Anterior cingulate cortex (tissue), 58 donors: ENCODE measurements at regions not wholly inside any gene's neighbourhood (a gene's known extent, or its start where the extent isn't known, plus 50 kb on each side); places are given as distances from the start of the nearest gene placed in this dataset.

Experiments used
- DNase-seq, 58 donors: peaks; one replicate each; lab custom pipeline; 2025; lab: John Stamatoyannopoulos, UW

DNA sequence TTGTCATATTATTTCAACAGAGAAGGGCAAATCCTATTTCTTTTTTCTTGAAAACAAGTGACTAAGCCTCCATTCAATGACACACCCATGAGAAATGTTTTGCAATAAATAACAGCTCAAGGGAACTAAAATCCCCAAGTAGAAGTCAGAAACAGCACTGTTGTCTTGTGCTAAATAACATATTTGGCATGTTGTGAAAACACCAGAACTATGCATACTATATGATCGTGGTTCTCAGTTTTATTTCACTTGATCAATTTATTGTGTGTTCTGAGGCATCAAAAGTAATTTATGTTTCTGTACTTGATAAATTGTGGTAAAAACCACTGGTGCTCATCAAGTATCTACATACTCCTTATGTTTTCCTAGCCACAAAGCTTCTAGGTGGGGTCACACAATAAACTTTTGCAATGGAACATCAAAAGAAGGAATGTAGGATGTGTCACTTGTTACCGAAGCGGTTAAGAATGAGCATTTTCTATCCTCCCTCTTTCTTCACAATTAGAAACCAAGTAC lies 691.7 kb upstream of the CBLB start:
- DNase-seq, result no peak

DNA sequence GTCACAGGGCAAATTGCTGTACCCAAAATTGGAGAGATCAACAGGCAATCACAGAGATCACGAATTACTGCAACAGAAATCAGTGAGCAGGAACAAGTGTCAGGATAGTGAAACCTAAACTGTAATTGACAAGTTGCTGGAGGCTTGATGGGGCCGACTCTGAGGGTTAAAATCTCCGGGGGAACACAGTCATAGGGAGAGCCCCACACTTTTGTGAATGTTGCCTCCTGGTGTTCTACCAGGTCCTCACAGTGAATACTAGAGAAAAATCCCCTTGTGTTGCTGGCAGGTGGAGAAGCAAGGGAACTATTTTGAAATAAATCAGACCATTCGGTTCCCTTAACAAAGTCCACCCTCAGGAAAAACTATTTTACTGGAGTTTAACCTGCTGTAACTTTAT lies 697.5 kb upstream of the CBLB start:
- DNase-seq, result no peak

DNA sequence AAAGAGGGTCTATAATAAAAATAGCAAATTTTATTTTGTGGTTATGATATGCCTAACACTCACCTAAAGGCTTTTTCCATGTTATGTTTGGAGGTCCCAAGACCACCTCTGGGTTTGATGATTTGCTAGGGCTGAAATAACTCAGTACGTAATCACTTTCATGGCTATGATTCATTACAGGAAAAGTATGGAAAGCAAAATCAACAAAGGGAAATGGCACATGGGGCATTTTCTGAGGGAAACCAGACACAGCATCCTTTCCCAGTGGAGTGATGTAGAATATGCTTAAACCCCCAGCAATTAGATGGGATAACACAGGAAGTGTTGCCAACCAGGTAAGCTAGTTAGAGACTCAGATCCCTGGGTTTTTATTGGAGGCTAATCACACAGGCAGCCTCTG lies 701.6 kb upstream of the CBLB start:
- DNase-seq, result no peak

DNA sequence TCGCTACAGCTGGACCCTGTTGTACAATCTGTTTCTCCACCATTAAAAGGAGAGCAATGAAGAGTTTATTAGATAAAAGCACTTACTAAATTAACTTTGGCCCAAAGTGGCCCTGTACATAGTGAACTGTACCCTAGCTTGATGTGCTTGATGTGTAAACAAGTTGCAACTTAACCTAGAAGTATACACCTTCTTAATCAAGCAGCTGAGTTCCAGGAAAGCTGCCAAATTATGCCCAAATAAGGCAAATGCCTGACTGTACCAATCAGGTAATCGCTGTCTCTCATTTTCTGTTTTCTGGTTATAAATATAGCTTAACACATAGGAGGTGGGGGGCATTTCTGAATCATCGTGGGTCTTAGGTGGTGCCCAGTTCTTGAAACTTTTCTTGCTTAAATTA lies 704.8 kb upstream of the CBLB start:
- DNase-seq, result no peak

DNA sequence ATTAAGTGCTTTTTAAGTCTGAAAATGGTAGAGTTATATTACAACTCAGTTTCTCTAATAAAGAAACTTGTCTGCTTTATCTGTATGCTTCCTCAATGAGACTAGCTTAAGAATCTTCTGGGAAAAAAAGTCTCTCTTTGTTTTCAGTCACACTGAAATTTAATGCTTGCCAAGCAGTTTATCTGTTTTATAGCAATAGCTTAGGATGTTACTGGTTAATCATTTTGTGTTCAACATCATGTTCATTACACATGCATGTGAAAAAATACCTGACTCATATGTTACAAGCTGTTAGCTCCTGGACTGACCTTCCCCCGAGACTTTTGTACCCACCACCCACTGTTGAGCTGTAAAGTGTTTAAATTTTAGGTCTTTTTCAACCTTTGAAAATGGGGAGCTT lies 706.2 kb upstream of the CBLB start:
- no peak for DNase-seq

DNA sequence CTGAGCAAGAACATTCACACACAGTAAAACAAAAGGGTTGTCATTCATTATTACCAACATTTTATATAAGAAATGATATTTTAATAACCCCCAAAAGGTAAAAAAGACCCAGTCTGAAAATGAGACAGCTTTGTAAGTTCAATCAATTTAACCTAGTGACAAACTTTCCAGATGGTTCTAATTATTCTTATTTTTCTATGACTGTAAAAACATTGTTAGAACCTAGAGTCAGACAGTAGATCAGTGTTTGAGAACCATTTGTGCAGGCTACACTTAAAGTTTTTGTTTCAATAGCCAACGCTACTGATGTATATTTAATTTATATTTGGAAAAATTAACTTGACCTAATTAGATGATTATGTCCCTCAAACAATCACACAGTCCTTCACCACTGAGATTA lies 708.4 kb upstream of the CBLB start:
- no peak for DNase-seq

DNA sequence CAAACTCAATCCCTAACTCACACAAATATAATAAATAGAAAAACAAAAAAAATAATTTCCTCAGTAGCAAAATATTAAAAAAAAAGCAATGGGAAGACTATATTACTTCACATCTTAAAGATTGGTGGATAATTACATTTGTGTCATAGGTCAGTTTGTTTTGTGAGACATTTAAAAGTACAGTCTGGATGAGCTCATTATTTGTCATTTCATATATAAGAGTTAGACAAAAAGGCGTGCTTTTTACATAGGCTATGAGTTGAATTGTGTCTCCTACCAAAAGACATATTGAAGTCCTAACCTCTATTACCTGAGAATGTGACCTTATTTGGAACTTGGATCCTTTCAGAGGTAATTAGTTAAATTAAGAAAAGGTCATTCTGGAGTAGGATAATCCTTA lies 710.1 kb upstream of the CBLB start:
- DNase-seq, result no peak

DNA sequence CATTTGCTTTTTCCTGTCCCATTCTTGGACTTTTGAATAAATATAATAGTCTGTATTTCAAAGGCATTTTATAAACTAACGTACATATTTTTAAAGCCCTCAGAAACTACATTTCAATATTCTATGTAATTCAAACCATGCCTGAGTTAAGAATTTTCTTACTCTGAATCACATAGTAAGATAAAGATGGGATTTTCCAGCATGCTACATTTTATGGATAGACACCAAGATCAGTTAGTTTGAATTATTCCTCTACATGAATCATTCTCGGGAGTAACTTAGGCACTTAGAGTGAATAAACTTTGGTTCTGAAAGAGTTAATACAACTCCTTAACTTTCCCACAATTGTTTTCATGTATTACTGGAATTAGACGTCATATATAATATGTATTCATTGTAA lies 713.3 kb upstream of the CBLB start:
- no peak for DNase-seq

DNA sequence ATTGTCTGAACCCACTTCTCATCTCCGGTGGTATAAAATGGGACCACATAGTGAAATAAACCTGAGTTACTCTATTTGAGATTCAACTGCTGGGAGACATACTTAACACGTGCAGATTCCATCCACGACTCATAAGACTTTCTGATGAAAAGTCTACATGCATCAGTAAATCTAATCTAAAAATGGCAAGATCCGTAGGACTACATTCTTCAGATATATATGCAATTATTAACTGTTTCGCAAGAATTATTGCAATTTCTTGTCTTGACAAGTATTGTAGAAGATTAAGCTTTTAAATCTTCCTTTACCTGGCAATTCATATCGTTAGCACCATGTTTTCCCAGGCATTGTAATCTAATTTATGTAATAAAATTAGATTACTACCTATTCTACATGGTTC lies 718.7 kb upstream of the CBLB start:
- DNase-seq, result no peak

DNA sequence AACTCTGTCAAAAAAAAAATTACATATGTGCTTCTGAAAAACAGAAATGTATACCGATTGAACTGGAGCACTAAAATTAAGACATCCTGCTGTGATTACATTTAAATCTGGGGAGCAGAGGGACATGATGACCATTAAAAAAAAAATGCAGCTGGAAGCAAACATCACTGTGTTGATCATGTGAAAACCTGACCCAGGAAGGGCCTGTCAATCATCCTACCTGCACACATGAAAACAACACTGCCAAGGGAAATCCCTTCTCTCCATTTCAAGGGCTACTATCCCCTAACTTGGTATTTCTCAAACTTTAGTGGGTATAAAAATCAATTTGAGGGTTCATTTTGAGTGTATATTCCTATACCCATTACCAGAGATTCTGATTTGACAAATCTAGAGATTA lies 719.9 kb upstream of the CBLB start:
- no peak for DNase-seq

DNA sequence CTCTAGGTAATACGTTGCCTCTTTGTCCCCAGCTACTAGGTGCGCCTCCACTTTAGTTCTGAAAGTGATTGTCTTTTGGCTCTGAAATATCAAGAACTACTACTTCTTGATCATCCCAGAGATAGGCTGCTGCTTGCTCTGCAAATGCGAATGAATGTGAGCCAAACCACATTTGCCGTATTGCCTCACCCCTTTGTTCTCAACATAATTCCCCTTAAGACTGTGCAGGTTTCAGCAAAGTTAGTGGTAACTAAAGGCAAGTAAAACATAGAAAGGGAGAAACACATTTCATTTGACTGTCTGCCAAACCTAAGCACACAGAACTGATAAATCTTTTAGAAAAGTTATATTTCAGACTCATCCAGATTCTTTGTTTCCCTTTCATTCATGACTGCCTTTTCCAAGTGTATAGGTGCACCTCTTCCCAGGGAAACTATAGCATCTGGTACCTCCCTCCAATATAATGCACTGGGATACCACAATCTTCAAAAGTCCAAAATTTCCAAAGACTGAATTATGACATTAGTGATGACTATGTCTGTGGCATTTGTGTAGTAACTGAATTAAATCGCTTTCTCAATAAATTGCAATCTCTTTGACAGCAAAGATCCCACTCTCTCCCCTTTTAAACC lies 720.6 kb upstream of the CBLB start:
- no peak for DNase-seq

DNA sequence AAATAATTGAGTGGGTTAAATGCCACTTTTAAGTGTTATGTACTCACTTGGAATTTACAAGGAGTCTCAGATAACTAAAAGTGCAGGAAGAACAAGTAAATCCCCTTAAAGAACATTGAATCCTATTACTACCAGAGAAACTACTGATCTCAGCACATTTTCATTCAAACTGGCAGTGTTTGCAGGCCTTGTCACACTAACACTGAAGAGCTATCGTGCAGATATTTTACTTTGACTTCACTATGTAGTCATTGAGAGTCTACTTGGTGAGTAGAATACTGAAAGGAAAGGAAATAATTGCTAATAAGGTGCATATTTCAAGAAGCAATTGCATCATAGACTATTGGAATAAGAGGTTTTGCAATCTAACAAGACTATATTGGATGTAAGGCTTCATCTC lies 721.4 kb upstream of the CBLB start:
- DNase-seq, result no peak

DNA sequence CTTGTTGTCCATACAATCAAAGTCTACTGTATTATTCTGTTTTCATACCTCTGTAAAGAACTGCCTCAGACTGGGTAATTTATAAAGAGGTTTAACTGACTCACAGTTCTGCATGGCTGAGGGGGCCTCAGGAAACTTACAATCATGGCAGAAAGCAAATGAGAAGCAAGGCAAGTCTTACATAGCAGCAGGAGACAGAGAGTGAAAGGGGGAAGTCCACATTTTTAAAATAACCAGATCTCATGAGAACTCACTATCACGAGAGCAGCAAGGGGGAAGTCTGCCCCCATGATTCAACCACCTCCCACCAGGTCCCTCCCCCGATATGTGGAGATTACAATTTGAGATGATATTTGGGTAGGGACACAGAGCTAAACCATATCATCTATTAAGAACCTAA lies 724.6 kb upstream of the CBLB start:
- DNase-seq, result no peak

DNA sequence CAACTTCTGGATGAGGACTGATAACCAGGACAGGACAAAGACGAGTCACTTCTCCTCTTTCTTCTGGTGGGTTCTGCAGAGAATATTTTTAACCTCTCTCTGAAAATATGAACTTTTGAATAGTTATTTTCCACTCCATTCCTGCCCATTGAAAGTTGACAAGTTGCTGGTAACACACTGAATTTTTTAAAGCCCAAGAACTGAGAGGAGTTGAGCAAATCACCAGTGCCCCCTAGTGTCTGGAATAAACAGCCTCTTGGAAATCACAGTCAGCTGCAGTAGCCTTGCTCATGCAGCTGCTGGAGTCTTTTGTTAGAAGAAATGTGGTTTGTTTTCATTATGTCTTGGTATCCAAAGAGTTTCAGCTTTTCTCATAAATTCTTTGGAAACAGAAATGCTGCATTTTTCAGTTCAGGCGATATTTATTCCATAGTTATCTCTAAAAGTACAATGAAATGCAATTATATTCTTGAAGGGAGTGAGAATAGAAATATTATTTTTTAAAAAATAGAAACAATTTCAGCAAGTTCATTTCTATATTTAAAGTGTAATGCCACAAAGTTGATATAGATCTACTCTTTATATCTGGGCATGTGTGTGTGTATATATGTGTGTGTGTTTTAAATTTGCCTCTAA lies 741.0 kb upstream of the CBLB start:
- DNase-seq, result peak in 52 of 58 donors; percentile 1 to 82 (median 38)

DNA sequence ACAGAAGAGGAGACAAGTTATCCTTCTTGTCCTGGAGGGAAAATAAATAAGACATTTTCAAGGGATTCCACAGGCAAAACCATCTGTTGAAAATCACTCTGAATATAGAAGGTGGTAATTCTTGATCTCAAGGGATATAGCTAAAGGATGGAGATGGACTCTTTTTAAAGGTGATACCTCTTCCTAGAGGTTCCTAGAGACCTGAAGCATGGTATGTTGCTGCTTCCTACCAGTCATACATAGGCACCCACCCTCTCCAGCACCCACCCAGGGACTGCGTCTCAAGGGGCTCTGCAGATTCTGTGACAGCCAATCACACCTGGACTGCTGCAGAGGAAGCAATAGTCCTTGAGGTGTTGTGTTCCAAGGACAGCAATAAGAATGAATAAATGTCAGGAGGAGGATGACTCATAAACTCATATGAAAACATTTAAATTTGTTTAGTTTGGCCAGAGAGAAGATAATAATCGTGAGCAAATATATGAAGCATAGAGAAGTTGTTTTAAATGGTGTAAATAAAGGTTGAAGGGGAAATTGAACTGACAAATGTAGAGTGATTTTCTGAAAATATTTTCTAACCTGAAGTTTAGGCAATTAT lies 741.6 kb upstream of the CBLB start:
- DNase-seq, result peak in 1 of 58 donors; percentile 0

DNA sequence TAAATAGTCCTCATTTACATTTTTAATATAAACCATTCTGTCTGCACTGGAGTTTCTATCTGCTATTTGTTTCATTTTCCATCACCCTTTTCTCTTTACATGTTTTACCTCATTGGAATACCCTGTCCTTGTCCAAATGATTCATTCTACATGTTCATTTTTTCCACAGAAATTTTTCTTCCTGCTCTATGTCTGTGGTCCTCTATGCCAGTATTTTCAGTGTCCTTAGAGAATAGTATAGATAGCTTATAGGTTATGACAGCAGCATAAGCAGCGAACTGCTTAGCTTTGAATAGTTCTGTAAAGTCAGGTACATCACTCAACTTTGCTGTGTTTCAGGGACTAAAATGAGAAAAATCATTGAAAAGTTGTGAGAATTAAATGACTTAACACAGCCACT lies 742.3 kb upstream of the CBLB start:
- no peak for DNase-seq

DNA sequence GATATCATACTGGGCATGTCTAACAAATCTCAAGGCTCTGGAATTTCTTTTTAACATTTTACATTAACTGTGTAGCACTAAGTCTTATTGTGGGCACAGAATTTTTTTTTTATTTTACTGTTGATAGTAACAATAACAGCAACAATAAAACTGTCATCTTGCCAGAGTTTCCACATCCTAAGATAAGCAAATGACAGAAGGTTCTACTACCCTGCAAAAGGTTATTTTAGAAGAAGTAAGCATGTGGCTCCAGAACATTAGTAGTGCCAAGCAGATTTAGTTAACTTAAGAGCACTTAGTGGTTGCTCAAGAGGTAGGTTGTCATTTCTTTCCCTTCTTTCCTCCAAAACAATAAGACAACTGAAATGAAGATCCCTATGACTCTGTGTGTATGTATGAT lies 743.0 kb upstream of the CBLB start:
- DNase-seq, result no peak

DNA sequence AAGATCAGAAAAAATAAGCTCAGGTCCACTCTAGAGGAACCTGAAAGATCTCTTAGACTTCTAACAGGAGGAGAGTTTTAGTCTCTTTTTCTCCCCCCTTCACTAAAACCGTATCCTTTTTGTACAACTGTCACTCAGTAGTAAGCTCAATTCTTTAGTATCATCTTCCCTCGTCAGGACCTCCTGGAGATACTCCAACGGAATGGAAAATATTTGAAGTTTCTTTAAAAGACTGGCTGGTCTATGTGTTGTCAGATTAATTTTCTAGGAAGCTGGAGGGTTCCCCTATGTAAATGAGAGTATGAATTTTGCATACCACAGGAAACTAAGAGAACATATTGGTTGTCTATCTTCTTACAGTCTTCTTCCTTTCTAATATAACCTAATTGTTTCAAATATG lies 747.7 kb upstream of the CBLB start:
- DNase-seq, result no peak

DNA sequence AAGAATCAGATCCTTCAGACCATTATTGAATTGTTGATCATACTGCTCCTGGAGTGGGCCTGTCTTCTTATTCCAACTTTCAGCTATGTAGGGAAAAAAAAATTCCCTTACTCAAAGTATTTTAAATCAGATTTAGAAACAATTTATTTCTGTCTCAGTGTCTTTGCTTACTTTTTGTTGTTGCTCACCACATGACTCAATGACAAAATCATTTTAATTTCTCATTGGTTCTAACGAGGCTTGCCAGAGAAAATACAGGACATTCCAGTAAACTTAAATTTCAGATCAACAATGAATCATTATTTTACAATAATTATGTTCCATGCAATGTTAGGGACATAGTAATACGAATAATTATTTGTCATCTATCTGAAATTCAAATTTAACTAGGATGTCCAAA lies 748.5 kb upstream of the CBLB start:
- no peak for DNase-seq

DNA sequence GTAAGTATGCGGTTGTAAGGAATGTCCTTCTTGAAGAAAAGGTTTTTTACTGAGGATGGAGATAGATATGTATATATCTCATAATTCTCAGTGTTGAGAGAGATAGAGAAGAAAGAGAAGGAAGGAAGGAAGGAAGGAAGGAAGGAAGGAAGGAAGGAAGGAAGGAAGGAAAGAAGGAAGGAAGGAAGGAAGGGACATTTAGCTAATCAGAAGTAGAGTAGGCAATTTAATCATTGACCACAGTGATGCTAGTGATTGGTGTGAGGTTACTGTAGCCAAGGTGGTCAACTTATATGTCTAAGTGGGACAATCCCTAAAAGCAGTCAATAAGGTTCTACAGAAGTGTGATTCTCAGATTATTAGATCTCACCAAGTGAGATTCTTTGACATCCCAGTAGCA lies 751.8 kb upstream of the CBLB start:
- DNase-seq, result no peak

DNA sequence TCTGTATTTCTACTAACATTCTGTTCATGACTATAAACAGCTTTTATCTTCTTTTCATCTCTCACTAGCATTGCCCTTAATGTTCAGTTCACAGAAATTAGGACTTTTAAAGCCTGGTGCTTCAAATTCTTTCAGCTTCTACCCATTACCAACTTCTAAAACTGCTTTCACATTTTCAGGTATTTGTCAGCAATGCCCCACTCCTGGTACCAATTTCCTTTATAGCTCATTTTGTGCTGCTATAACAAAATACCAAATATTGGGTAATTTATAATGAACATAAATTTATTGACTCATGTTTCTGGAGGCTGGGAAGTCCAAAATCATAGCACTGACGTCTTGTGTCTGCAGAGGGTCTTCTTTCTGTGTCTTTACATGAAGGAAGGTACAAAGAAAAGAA lies 753.1 kb upstream of the CCDC54 start:
- DNase-seq, result no peak

DNA sequence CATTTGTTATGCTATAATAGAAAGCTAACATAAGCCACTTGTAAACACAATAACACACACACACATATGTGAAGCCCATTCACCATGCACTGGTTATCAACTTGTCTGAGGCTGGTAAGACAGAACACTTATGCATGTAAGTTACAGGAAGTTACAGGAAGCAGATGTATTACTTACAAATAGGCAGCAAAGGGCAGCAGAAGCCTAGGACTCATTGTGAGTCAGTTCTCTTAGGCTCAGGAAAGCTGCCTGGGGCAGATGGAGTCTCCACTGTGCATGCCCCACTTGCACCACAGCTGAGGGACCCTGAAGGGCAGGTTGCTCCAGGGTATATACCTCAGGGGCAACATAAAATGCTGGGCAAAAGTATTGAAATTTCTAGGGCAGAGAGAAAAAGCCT lies 748.8 kb upstream of the CCDC54 start:
- DNase-seq, result no peak
